GM18502 (cell line): ENCODE measurements at regions not wholly inside any gene's neighbourhood (a gene's known extent, or its start where the extent isn't known, plus 50 kb on each side); places are given as distances from the start of the nearest gene placed in this dataset.

Experiments used
- ATAC-seq: cut with Tn5 transposase; IDR thresholded peaks from one replicate; pipeline ENCODE4 v1.9.1; 2021; ENCODE audit warnings: mild to moderate bottlenecking; ENCODE audit not compliant: unreplicated experiment, poor library complexity

DNA sequence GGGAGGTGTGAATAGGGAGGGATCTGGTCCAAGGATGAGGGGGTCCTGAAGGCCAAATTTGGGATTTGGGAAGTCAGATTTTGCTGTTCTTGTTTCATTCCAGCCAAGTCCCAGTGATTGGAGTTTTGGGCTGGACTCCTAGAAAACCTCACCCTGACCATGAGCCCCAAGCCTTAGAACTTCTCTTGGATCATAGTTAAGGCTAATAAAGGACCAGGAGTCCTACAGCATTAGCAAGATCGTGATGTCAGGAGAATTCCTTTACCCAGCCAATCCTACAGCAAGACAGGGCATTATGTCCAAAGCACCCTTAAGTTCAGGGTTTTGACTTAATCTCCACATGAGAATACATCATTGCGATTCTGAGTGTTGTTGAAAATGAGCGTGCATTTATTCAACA, 85.0 kb downstream of the SOX9 start:
- no peak for ATAC-seq

- no peak for ATAC-seq
Measured at GRCh38 chr17:72206376-72206775, 85.6 kb downstream of the SOX9 start.

GRCh38 chr17:72208832-72209231, 88.0 kb downstream of the SOX9 start:
- ATAC-seq = no peak

DNA sequence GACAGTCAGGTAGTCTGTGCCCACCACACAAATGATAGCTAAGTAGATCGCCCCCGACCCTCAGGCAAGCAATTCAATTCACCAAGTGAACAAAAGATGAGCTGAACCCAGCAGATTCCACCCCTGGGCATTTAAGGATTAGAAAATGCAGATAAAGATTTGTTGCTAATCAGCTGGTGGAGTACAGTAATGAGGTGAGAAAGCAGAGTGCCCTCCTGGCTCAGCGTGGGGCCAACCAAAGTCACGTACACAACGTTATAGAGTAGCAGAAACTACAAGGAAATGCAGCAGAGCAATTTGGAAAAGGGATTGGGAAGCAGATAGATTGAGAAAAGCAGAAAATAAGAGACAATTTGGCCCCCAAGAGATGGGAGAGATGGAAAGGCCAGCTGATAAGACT, 91.2 kb downstream of the SOX9 start:
- ATAC-seq = no peak

DNA sequence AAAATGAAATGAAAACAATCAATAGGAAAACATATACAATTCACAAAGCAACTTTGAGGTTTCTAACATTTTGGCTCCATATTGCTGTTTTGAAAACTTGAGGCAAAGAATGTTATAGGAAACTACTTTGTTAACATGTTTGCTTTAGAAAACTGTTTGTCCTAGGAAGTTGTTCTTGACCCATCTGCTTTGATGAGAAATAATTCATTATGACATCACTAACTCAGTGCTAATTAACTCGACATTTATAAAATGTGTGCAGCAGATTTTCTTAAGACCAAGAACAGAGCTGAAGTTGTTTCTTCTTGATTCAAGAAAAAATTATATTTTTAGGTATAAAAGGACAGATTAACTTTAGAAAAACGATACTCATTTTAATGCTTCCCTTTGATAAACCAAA, 94.7 kb downstream of the SOX9 start:
- ATAC-seq = no peak

DNA sequence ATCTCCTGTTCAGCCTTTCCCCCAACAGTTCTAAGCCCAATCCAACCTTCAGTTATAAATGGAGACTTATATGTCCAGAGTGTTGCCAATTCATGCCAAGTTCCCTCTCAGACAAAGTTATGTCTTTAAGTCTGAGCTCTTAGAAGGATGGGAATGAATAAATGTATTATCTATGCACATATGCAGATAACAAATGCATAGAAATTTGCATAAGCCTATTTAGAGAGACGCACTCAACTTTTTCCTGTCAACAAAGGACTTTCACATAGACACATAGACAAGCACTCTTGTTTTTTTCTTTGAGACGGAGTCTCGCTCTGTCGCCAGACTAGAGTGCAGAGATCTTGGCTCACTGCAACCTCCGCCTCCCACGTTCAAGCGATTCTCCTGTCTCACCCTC, 95.1 kb downstream of the SOX9 start:
- ATAC-seq = no peak

DNA sequence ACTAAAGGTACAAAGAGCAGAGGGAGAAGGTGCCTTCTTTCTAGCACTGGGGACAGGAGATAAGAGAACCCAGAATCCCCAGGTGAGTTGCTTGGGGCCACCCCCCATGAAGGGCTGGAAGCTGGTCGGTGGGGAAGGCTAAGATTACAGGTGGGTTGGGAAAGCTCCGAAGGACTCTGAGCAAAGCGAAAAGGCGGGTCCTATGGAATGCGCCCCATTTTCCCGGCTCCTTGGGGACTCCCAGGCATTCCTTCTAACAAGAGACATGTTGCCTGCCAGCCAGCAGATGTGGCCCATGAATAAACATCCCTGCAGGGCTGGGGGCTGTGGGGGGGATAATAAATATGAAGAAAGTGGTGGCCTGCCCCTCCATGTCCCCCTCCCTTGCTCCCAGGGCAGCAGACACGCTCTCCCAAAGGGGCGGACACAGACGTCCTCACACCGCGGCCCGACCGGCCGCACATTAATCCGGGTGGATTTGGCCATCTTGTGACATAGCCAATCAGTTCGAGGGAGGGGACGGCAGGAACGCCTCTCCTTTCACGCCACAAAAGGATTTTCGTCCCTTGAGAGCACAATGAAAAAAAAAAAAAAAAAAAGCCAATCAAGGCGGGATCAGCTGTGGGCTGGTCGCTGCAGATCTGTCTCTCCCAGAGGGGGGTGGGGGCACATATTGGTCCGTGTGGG, 98.5 kb downstream of the SOX9 start:
- no peak for ATAC-seq

- no peak for ATAC-seq
Measured at GRCh38 chr17:72219824-72220493, 99.1 kb downstream of the SOX9 start.

- no peak for ATAC-seq
Measured at GRCh38 chr17:72222661-72223380, 102.0 kb downstream of the SOX9 start.

GRCh38 chr17:72223866-72224291, 103.1 kb downstream of the SOX9 start:
- no peak for ATAC-seq

DNA sequence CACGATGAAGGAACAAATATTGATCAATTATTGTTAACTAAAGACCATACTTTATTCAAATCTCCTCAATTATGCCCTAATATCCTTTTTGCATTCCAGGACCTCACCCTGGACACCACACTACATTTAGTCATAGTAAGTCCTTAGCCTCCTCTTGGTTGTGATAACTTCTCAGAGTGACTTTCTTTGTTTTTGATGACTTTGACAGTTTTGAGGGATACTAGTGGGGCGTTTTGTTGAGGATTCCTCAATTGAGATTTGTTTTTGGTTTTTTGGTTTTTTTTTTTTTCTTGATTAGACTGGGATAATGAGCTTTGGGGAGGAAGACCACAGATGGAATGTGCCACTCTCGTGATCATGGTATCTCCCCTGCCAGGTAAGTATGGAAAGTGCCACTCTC, 105.5 kb downstream of the SOX9 start:
- no peak for ATAC-seq

DNA sequence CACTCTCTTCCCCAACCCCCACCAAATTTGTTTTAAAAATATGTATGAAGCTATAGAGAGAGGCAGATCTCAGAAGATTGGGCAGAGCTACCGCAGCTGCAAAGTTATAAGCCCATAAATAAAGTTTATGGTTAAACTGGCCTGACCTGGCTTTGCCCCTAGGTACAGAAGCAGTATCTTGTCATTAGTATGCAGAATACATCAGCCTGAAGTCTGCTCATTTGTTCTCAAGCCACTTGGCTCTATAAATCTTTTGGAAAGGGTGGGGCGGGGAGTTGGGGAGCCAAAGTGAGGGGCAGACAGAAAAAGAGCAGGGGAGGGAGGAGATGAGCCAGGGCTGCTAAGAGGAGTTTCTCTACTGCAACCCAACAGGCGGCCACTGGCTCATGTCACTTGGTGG, 113.2 kb downstream of the SOX9 start:
- ATAC-seq = no peak

GRCh38 chr17:72234985-72235384, 114.2 kb downstream of the SOX9 start:
- ATAC-seq = no peak

- ATAC-seq = no peak
Measured at GRCh38 chr17:72236980-72237633, 116.3 kb downstream of the SOX9 start.

DNA sequence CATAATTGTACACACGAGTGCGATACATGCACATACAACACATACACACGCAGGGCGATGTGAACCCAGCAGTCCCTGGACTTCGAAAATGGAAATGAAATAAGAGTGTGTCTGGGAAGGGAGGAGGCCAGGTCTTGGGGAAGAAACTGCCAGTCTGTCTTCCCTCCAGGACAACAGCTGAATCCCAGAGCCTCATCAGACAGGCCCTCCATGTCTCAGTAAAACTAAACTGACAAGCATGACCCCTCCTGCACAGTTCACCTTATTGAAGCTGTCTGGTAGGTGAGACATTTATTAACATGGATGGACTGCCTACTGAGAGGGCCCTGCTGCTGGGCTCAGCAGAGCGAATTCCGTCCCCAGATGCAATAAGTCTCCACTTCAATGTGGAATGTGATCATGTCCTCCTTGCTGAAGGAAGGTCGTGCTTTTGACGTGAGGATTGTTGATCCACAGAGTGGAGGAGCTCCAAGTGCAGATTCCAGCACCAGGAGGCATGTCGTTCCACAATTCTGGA, 117.4 kb downstream of the SOX9 start:
- ATAC-seq = no peak

DNA sequence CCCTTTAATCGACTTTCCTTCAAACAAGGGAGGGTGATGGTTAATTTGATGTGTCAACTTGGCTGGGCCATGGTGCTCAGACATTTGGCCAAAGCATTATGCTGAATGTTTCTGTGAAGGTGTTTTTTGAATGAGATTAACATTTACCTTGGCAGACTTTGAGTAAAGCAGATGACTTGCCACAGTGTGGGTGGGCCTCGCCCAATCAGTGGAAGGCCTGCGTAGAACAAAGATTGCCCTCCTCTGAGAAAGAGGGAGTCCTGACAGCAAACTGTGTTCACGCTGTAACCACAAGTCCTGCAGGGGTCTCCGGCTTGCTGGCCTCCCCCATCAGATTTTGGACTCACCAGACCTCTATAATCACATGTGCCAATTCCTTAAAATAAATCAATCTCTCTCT, 118.7 kb downstream of the SOX9 start:
- ATAC-seq = no peak

DNA sequence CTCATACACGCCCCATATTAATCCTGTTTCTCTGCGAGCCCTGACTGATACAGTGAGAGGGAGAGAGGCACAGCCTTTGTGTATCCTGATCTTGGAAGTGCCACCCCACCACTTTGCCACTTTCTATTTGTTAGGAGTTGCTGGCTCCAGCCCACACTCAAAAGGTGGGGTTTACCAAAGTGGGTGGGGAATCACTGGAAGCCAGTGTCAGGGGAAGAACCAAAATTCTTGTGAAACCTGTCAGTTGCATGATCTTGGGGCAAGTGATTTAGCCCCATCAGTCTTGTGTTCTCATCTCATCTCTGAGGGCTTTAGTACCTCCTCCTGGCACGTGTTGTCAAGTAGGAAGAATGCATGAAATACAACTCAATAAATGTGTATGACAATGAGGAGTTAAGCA, 119.5 kb downstream of the SOX9 start:
- ATAC-seq = no peak

DNA sequence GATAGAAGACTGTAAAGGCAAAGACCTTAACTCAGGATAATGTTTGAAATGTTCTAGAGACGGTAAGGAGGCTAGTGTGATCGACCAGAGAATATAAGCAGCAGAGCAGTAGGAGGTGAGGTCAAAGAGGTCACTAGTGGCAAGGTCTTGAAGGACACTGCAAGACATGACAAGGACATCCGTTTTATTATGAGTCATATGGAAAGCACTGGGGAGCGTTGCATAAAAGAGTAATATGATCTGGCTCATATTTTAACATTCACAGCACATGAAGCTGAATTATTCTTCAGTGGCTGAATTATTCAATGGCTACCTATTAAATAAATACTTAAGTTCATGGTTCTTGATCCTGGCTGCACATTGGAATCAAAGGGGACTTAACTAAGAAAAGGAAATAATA, 123.7 kb downstream of the SOX9 start:
- ATAC-seq = no peak

DNA sequence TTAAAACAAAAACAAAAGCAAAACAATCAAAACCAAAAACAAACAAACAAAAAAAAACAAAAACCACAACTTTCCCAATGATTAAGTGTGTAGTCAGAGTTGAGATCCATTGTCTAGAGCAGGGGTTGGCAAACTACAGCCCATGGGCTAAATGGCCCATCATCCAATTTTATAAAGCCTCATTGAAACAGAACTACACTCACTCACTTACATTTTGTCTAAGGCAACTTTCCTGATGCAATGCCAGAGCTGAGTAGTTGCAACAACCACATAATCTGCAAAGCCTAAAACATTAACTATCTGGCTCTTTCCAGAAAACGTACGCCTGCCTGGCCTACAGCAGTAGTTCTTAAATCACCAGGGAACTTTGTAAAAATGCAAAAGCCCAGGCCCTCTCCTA, 124.1 kb downstream of the SOX9 start:
- no peak for ATAC-seq

DNA sequence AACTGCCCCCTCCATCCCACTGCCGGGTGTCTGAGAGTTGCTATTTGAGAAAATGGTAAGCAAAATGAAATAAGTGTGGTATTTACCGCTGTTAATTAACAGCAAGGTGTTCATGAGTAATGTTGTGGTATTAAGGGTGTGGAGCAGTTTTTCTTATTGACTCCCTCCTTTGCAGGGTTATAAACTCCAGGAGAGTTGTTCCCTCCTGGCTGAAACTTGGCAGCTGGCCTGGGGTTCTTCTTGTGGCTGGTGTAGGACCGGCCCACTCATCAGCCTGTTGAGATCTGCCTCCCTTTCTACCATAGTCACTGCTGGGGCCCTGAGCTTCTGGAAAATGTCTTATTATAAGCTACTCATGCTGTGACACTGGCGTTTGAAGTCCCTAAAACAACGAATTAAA, 128.6 kb downstream of the SOX9 start:
- no peak for ATAC-seq

- ATAC-seq = no peak
Measured at GRCh38 chr17:72250206-72250605, 129.4 kb downstream of the SOX9 start.
